Ectodermal cell (in vitro differentiated cells): ENCODE measurements at regions not wholly inside any gene's neighbourhood (a gene's known extent, or its start where the extent isn't known, plus 50 kb on each side); places are given as distances from the start of the nearest gene placed in this dataset.
"Not testable (repeated sequence)": the region's sequence is repeated elsewhere in the genome, so short reads cannot be mapped to it uniquely, and the experiment has no call there.

Source experiments
- H3K27ac ChIP-seq: 2 replicates; pipeline ENCODE4 v1.7.0; 2013; ENCODE audit warnings: mild to moderate bottlenecking, low read depth, low read length; ENCODE audit not compliant: insufficient read depth, poor library complexity, severe bottlenecking
- H3K27me3 ChIP-seq: 2 replicates; pipeline ENCODE4 v1.7.0; 2013; ENCODE audit warnings: mild to moderate bottlenecking, low read length; ENCODE audit not compliant: insufficient read depth, control insufficient read depth, poor library complexity, severe bottlenecking
- H3K36me3 ChIP-seq: one replicate; pipeline ENCODE4 v1.7.0; 2013; ENCODE audit warnings: low read length; ENCODE audit not compliant: control insufficient read depth, insufficient read depth
- H3K4me1 ChIP-seq: one replicate; pipeline ENCODE4 v1.7.0; 2013; ENCODE audit warnings: low read length; ENCODE audit not compliant: control insufficient read depth, insufficient read depth
- H3K4me3 ChIP-seq: 2 replicates; pipeline ENCODE4 v1.7.0; 2013; ENCODE audit warnings: low read depth, low read length, control low read depth; ENCODE audit not compliant: insufficient read depth
- H3K9me3 ChIP-seq: 2 replicates; pipeline ENCODE4 v1.7.0; 2013; ENCODE audit warnings: mild to moderate bottlenecking, low read length, moderate library complexity; ENCODE audit not compliant: control insufficient read depth
- WGBS, 2 experiments: methylation state at CpG; one replicate each; pipeline ENCODE4 v1.1.7; 2013; ENCODE audit warnings: missing lambda C conversion rate in 2 of 2; 5-methylcytosine and 5-hydroxymethylcytosine counted together

GRCh38 chr1:191398551-191398950 is 759.7 kb upstream of the RGS18 start:
- Histone ChIP-seq H3K27ac (no peak overlapping the region), H3K27me3 (no peaks in the 10 kb centered on the region), H3K36me3 (no peaks in the 10 kb centered on the region), H3K9me3 (no peaks in the 10 kb centered on the region), H3K4me1 (no peaks in the 10 kb centered on the region), H3K4me3 (no peak overlapping the region)
- 95 to 96% methylated on average over 3 to 4 of the region's 4 CpGs for WGBS, 2 experiments

DNA sequence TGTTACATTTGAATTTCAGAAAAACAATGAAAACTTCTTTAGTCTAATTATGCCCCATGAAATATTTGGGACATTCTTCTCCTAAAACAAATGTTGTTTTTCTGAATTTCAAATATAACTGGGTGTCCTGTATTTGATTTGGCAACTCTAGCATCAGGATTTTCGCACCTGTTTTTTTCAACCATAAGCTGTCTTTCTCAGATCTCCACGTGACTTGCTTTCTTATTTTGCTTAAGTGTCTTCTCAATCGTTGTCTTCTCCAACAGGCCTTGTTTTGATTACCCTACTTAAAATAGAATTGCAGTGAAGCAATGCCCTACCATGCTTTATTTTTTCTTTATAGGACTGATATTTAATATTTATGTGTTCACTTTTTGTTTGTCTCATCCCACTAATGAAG is 752.8 kb upstream of the RGS18 start:
- 89 to 94% methylated on average over 3 of the region's 3 CpGs for WGBS, 2 experiments
- H3K4me3 ChIP-seq = no peak overlapping the region
- H3K27ac ChIP-seq = no peak overlapping the region

DNA sequence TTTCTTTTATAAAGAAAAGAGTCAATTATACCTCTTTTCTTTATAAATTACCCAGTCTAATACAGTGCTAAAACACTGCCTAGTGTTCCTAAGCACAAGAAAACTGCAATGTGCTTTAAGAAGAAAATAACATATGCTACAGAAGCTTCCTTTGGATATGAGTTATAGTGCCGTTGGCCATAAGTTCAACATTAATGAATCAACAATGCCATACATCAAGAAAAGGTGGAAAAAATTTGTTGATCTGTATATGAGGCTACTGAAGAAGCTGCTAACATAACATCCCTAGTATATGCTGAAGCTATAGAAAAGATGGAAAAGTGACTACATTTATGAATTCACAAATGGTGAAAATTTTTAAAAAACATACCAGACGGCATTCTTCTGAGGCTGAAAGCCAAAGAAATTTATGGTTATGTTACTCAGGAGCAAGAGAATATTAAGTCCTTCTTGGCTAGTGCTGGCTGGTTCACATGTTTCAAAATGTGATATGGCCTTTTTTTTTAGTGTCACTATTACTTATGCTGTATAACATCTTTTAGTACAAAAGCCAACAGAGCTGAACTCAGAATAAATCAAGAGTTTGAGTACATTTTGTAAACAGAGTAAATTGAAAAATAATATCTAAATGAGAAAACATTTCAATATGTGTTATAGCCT is 743.2 kb upstream of the RGS18 start:
- no peak overlapping the region for H3K4me3 ChIP-seq
- no peaks in the 10 kb centered on the region for H3K4me1 ChIP-seq
- H3K27me3 ChIP-seq = no peaks in the 10 kb centered on the region
- H3K36me3 ChIP-seq = no peaks in the 10 kb centered on the region
- no peak overlapping the region for H3K27ac ChIP-seq
- H3K9me3 ChIP-seq = no peaks in the 10 kb centered on the region
- WGBS, 2 experiments = 100% methylated on average over 1 to 2 of the region's 2 CpGs

More for the DNA sequence above, 752.8 kb upstream of the RGS18 start:
- no peaks in the 10 kb centered on the region for H3K36me3 ChIP-seq
- H3K27me3 ChIP-seq = no peaks in the 10 kb centered on the region
- no peaks in the 10 kb centered on the region for H3K4me1 ChIP-seq
- no peaks in the 10 kb centered on the region for H3K9me3 ChIP-seq

- H3K27me3 ChIP-seq = no peaks in the 10 kb centered on the region
- H3K4me3 ChIP-seq = no peak overlapping the region
- H3K9me3 ChIP-seq = no peaks in the 10 kb centered on the region
- H3K27ac ChIP-seq = no peak overlapping the region
- H3K4me1 ChIP-seq = no peaks in the 10 kb centered on the region
- WGBS, 2 experiments = 88 to 100% methylated on average over 1 of the region's 1 CpG
- no peaks in the 10 kb centered on the region for H3K36me3 ChIP-seq
These were observed 738.4 kb upstream of the RGS18 start for GRCh38 chr1:191419842-191420241.

DNA sequence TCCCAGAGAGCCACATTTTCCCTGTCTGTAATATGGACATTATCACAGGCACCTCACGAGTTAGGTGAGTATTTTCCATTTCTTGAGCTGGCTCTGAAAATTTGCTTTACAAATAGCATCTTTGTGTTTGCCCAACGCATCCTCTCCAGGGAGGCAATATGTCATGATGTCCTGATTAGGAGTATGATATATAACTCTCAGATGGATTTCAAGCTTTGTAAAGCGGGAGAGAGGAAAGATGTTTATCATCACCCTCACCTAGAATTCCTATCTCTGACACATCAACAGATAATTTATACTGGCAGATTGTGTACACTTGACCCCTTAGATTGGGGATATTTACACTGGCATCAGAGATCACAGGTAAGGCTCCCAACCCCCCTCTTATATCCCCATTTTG is 730.7 kb upstream of the RGS18 start:
- Histone ChIP-seq H3K27ac (no peak overlapping the region), H3K4me1 (no peaks in the 10 kb centered on the region)
- WGBS, 2 experiments = 88 to 91% methylated on average over 2 to 3 of the region's 3 CpGs

DNA sequence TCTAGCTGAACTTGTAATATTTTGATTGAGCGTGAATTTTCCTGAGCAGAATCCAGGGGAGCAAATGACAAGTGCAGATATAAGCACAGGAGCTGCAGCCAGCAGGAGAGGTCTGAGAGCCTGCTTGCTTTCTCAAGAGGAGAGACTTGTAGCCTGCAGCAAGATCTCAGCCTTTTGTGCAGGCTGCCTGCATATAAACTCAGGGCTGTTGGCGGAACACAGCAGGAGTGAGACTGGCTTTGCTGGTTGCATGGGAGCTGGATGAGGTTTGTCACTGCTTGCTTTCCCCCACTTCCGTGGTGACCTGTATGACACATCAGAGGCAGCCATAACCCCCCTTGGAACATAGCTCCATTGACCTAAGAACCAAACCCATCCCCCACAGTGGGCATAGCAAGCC is 725.4 kb upstream of the RGS18 start:
- Histone ChIP-seq H3K4me1 (no peaks in the 10 kb centered on the region), H3K36me3 (no peaks in the 10 kb centered on the region), H3K9me3 (no peaks in the 10 kb centered on the region), H3K27me3 (no peaks in the 10 kb centered on the region), H3K27ac (no peak overlapping the region), H3K4me3 (no peak overlapping the region)
- WGBS, 2 experiments = 42 to 43% methylated on average over 3 of the region's 3 CpGs

More for the DNA sequence above, 730.7 kb upstream of the RGS18 start:
- no peaks in the 10 kb centered on the region for H3K36me3 ChIP-seq
- H3K4me3 ChIP-seq = no peak overlapping the region
- H3K9me3 ChIP-seq = no peaks in the 10 kb centered on the region
- H3K27me3 ChIP-seq = no peaks in the 10 kb centered on the region

DNA sequence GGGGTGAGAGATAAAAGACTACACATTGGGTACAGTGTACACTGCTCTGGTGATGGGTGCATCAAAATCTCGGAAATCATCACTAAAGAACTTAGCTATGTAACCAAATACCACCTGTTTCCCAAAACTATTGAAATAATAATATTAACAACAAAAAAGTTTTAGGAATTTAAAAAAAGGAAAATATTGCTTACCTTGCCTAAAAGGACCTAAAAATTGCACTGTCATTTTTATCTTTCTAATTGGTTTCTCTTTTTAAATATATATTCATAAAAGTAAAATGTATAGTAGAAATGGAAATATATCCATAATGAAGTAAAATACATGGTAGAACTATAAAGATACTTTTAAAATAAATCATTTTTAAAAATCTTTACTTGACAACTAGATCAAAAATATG is 719.3 kb upstream of the RGS18 start:
- H3K27me3 ChIP-seq = no peaks in the 10 kb centered on the region
- H3K9me3 ChIP-seq = no peaks in the 10 kb centered on the region
- no peaks in the 10 kb centered on the region for H3K4me1 ChIP-seq
- 83% methylated on average over 1 of the region's 1 CpG; no CpG with 5 or more reads in 1 of the 2 experiments for WGBS, 2 experiments
- no peak overlapping the region for H3K4me3 ChIP-seq
- H3K27ac ChIP-seq = no peak overlapping the region
- no peaks in the 10 kb centered on the region for H3K36me3 ChIP-seq

GRCh38 chr1:191448279-191448678 is 710.0 kb upstream of the RGS18 start:
- not testable (repeated sequence) for H3K4me1 ChIP-seq, H3K27me3 ChIP-seq, H3K27ac ChIP-seq, H3K36me3 ChIP-seq, H3K9me3 ChIP-seq, H3K4me3 ChIP-seq
- 87 to 90% methylated on average over 9 of the region's 9 CpGs for WGBS, 2 experiments

- Histone ChIP-seq H3K4me1 (no peaks in the 10 kb centered on the region), H3K36me3 (no peaks in the 10 kb centered on the region), H3K27ac (no peak overlapping the region), H3K27me3 (no peaks in the 10 kb centered on the region), H3K9me3 (no peaks in the 10 kb centered on the region), H3K4me3 (no peak overlapping the region)
- WGBS, 2 experiments = 95 to 99% methylated on average over 5 of the region's 5 CpGs
These were observed 705.7 kb upstream of the RGS18 start for GRCh38 chr1:191452586-191452985.

GRCh38 chr1:191453487-191453886 is 704.8 kb upstream of the RGS18 start:
- 93 to 95% methylated on average over 2 of the region's 2 CpGs for WGBS, 2 experiments

GRCh38 chr1:191457889-191458288 is 700.4 kb upstream of the RGS18 start:
- Histone ChIP-seq H3K4me3 (no peak overlapping the region), H3K9me3 (no peaks in the 10 kb centered on the region), H3K36me3 (no peaks in the 10 kb centered on the region), H3K27me3 (no peaks in the 10 kb centered on the region), H3K27ac (no peak overlapping the region), H3K4me1 (no peaks in the 10 kb centered on the region)
- 86 to 92% methylated on average over 3 of the region's 3 CpGs for WGBS, 2 experiments

More at GRCh38 chr1:191453487-191453886, 704.8 kb upstream of the RGS18 start:
- H3K36me3 ChIP-seq = no peaks in the 10 kb centered on the region
- H3K9me3 ChIP-seq = no peaks in the 10 kb centered on the region
- H3K27ac ChIP-seq = no peak overlapping the region
- no peaks in the 10 kb centered on the region for H3K27me3 ChIP-seq
- H3K4me1 ChIP-seq = no peaks in the 10 kb centered on the region
- H3K4me3 ChIP-seq = no peak overlapping the region
